MCF 10A (cell line): ENCODE measurements at regions not wholly inside any gene's neighbourhood (a gene's known extent, or its start where the extent isn't known, plus 50 kb on each side); places are given as distances from the start of the nearest gene placed in this dataset.

ENCODE experiments used
- BruUV-seq: library from RNA; stranded (reverse); fragments of 400-500 nt; replicated peaks from 2 replicates; lab custom pipeline; 2021; lab: Mats Ljungman, UMichigan
- CTCF ChIA-PET: fragments of 300-600 bp; sonication (Branson Sonifier 250); formaldehyde crosslinking; extraction: SDS; loops from one replicate; lab custom pipeline; 2021; ENCODE audit warnings: antibody characterized with exemption, inconsistent platforms; lab: Yijun Ruan, JAX
- POLR2A ChIA-PET: fragments of 300-600, 350-650 bp; sonication (Branson Sonifier 250); formaldehyde crosslinking; extraction: SDS; loops from one replicate; lab custom pipeline; 2020; ENCODE audit warnings: antibody characterized with exemption, inconsistent platforms; lab: Yijun Ruan, JAX
- DNase-seq: peaks from one replicate; pipeline ENCODE4 v3.0.0-alpha.2; 2018; ENCODE audit not compliant: unreplicated experiment
- H3K27ac Mint-ChIP-seq: one replicate; pipeline ENCODE4 v1.8.0; 2022; ENCODE audit warnings: mild to moderate bottlenecking, low read depth, mixed read lengths; ENCODE audit not compliant: unreplicated experiment
- H3K27me3 Mint-ChIP-seq: one replicate; pipeline ENCODE4 v1.8.0; 2022; ENCODE audit warnings: mixed read lengths; ENCODE audit not compliant: insufficient read depth, unreplicated experiment
- H3K36me3 Mint-ChIP-seq: one replicate; pipeline ENCODE4 v1.8.0; 2022; ENCODE audit warnings: mild to moderate bottlenecking, moderate library complexity, mixed read lengths; ENCODE audit not compliant: insufficient read depth, unreplicated experiment
- H3K4me1 Mint-ChIP-seq: one replicate; pipeline ENCODE4 v1.8.0; 2022; ENCODE audit warnings: mixed read lengths; ENCODE audit not compliant: insufficient read depth, unreplicated experiment
- H3K4me3 Mint-ChIP-seq: one replicate; pipeline ENCODE4 v1.8.0; 2022; ENCODE audit warnings: mild to moderate bottlenecking, moderate library complexity, mixed read lengths; ENCODE audit not compliant: unreplicated experiment
- H3K9me3 Mint-ChIP-seq: one replicate; pipeline ENCODE4 v1.8.0; 2022; ENCODE audit warnings: mixed read lengths; ENCODE audit not compliant: unreplicated experiment
- intact Hi-C: fragments of 100-400 bp; cut with micrococcal nuclease; formaldehyde crosslinking; loops from 2 replicates; pipeline ENCODE4 v1.14.1; 2022
- TF ChIP-seq, protein P1 (sequence below): fragments of 200-600 bp; IDR thresholded peaks from one replicate; pipeline ENCODE4 v1.8.0; 2022; ENCODE audit warnings: antibody characterized with exemption, mild to moderate bottlenecking; ENCODE audit not compliant: unreplicated experiment

GRCh38 chr15:70560617-70561328 is 202.6 kb downstream of the UACA start:
- TF ChIP-seq, protein P1, sequence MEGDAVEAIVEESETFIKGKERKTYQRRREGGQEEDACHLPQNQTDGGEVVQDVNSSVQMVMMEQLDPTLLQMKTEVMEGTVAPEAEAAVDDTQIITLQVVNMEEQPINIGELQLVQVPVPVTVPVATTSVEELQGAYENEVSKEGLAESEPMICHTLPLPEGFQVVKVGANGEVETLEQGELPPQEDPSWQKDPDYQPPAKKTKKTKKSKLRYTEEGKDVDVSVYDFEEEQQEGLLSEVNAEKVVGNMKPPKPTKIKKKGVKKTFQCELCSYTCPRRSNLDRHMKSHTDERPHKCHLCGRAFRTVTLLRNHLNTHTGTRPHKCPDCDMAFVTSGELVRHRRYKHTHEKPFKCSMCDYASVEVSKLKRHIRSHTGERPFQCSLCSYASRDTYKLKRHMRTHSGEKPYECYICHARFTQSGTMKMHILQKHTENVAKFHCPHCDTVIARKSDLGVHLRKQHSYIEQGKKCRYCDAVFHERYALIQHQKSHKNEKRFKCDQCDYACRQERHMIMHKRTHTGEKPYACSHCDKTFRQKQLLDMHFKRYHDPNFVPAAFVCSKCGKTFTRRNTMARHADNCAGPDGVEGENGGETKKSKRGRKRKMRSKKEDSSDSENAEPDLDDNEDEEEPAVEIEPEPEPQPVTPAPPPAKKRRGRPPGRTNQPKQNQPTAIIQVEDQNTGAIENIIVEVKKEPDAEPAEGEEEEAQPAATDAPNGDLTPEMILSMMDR = no peak
- intact Hi-C loops = no loop called here
- no peak overlapping the region for H3K4me3 Mint-ChIP-seq
- no TSS peak for BruUV-seq
- ChIA-PET POLR2A (no interaction called here), CTCF (interaction anchor here (0.5 to 0.6 kb wide), 2 partner anchors 8 to 1085 kb away, joined by 3 to 5 read pairs; no protein-coding TSS in a partner anchor)
- no peaks in the 10 kb centered on the region for H3K36me3 Mint-ChIP-seq
- H3K27me3 Mint-ChIP-seq = no peaks in the 10 kb centered on the region
- no peak overlapping the region for H3K27ac Mint-ChIP-seq
- no peaks in the 10 kb centered on the region for H3K9me3 Mint-ChIP-seq
- H3K4me1 Mint-ChIP-seq = no peaks in the 10 kb centered on the region
- no peak for DNase-seq

DNA sequence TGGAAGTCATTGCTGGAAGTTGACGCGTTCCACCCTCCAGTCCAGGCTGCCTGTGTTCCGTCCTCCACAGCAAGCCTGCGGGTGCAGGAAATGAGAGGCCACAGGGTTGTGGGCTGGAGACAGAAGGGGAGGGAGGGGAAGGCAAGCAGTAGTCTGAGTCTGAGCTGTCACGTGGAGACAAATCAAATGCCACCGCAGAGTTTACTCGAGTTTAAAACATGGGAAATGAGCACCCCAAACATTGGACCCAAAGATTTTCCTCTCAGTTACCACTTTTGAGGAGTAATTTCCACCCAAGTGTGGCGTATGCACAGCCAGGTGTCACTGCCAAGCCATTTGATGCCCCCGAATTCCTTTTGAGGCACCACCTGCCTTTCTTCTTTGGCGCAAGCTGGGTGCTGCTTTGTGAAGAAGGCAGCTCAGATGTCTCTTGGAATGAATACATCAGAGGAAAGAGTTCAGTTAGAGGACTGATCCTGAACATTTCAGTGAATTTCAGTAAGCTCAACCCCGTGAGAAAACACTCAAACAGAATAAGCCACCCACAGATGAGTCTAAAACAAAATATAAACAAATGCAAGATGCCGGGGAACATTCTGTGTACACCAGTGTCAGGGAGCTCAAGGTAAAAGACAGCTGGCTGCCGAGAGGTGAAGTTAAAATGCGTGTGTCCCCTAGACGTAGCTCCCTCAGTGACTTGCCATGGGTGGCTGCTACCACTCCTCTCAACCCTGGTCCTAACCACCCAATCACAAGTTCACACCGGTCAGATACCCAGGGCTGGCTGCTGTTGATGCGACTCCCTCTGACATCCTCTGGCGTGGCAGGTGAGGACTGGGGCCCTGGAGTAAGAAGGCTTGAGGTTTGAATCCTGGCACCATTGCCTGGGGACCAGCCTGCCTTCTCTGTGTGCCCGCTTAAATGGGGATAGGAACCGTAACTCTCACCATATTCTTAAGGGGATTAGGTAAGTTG is 203.8 kb downstream of the UACA start:
- BruUV-seq = no TSS peak
- intact Hi-C loops = no loop called here
- H3K36me3 Mint-ChIP-seq = no peaks in the 10 kb centered on the region

DNA sequence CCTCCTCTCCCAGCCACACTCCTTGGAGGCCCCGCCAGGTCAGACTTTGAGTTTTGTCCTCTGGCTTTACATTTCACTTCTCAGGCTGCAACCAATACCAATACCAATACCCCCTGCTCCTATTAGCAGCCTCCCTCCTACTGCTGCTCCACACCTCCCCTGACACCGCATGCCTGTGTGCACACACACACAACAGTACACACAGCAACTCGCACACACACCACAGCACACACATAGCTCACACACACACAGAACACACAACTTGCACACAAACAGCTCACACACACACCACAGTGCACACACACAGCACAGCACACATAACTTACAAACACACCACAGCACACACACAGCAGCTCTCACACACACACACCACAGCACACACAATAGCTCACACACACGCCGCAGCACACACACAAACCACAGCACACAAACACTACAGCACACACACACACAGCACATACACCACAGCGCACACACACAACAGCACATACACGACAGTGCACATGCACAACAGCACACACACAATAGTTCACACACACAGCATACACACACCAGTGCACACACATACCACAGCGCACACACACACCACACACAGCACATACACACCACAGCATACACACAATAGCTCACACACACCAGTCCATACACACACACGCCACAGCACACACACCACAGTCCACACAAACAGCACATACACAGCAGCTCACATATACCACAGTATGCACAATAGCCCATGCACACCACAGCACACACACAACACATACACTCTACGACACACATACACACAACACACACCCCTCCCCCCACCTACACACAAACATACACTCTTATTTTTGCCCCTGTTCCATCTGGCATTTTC is 204.7 kb downstream of the UACA start:
- no peak for DNase-seq
- Mint-ChIP-seq H3K27me3 (no peaks in the 10 kb centered on the region), H3K4me1 (no peaks in the 10 kb centered on the region), H3K27ac (no peak overlapping the region), H3K36me3 (no peaks in the 10 kb centered on the region), H3K9me3 (no peaks in the 10 kb centered on the region), H3K4me3 (no peak overlapping the region)
- ChIA-PET CTCF (no interaction called here), POLR2A (no interaction called here)
- TF ChIP-seq, protein P1 = no peak
- intact Hi-C loops = no loop called here
- BruUV-seq = no TSS peak

More for the DNA sequence above, 203.8 kb downstream of the UACA start:
- Mint-ChIP-seq H3K9me3 (no peaks in the 10 kb centered on the region), H3K4me1 (no peaks in the 10 kb centered on the region), H3K27me3 (no peaks in the 10 kb centered on the region), H3K4me3 (no peak overlapping the region), H3K27ac (no peak overlapping the region)
- TF ChIP-seq, protein P1 = no peak
- CTCF ChIA-PET = interaction anchor here (0.6 kb wide), 2 partner anchors 9 to 950 kb away, joined by 3 read pairs; no protein-coding TSS in a partner anchor
- no peak for DNase-seq
- POLR2A ChIA-PET = no interaction called here
